IPS DF 6.9 (cell line): ENCODE measurements at regions not wholly inside any gene's neighbourhood (a gene's known extent, or its start where the extent isn't known, plus 50 kb on each side); places are given as distances from the start of the nearest gene placed in this dataset.
"Not testable (repeated sequence)": the region's sequence is repeated elsewhere in the genome, so short reads cannot be mapped to it uniquely, and the experiment has no call there.

Experiments
- DNase-seq: peaks from one replicate; pipeline ENCODE4 v3.0.0-alpha.2; 2013; ENCODE audit warnings: low read depth, low spot score
- H3K27ac ChIP-seq: one replicate; pipeline ENCODE4 v1.5.1; 2013; ENCODE audit warnings: low read length, control low read depth
- H3K27me3 ChIP-seq: 2 replicates; pipeline ENCODE4 v1.6.1; 2013; ENCODE audit warnings: mild to moderate bottlenecking, low read length; ENCODE audit not compliant: control insufficient read depth, insufficient read depth
- H3K36me3 ChIP-seq: 2 replicates; pipeline ENCODE4 v1.6.1; 2013; ENCODE audit warnings: low read length; ENCODE audit not compliant: control insufficient read depth, insufficient read depth
- H3K4me1 ChIP-seq: 2 replicates; pipeline ENCODE4 v1.6.1; 2013; ENCODE audit warnings: low read length; ENCODE audit not compliant: control insufficient read depth, insufficient read depth
- H3K4me3 ChIP-seq: 2 replicates; pipeline ENCODE4 v1.5.1; 2013; ENCODE audit warnings: mild to moderate bottlenecking, low read length
- H3K9me3 ChIP-seq: 2 replicates; pipeline ENCODE4 v1.6.1; 2013; ENCODE audit warnings: low read length, inconsistent platforms; ENCODE audit not compliant: control insufficient read depth, insufficient read depth
- WGBS: extraction: QIAGEN DNeasy Blood & Tissue Kit; methylation state at CpG from one replicate; pipeline ENCODE4 v1.1.7; 2013; ENCODE audit warnings: mixed read lengths, missing lambda C conversion rate; ENCODE audit not compliant: insufficient read length, insufficient coverage; 5-methylcytosine and 5-hydroxymethylcytosine counted together

- Histone ChIP-seq H3K36me3 (no peaks in the 10 kb centered on the region), H3K27ac (no peak overlapping the region), H3K27me3 (no peaks in the 10 kb centered on the region), H3K4me3 (no peak overlapping the region), H3K9me3 (no peaks in the 10 kb centered on the region; the same call in 1 of the 2 replicates), H3K4me1 (no peaks in the 10 kb centered on the region)
- DNase-seq, result no peak
- no CpG with 5 or more reads among the region's 1 CpG for WGBS
These were observed 537.8 kb upstream of the BRINP1 start for GRCh38 chr9:119907056-119907455.

- H3K4me3 ChIP-seq, result no peak overlapping the region
- no CpG with 5 or more reads among the region's 1 CpG for WGBS
- no peaks in the 10 kb centered on the region for H3K36me3 ChIP-seq
- no peak overlapping the region for H3K27ac ChIP-seq
- H3K9me3 ChIP-seq, result no peaks in the 10 kb centered on the region; the same call in 1 of the 2 replicates
- no peaks in the 10 kb centered on the region for H3K4me1 ChIP-seq
- no peak for DNase-seq
- H3K27me3 ChIP-seq, result no peaks in the 10 kb centered on the region
These were observed 536.5 kb upstream of the BRINP1 start for GRCh38 chr9:119905724-119906123.

GRCh38 chr9:119903851-119904250, 534.6 kb upstream of the BRINP1 start:
- no peaks in the 10 kb centered on the region for H3K4me1 ChIP-seq
- no peaks in the 10 kb centered on the region for H3K27me3 ChIP-seq
- WGBS, result no CpG with 5 or more reads among the region's 5 CpGs
- H3K4me3 ChIP-seq, result no peak overlapping the region
- no peak for DNase-seq
- no peaks in the 10 kb centered on the region for H3K36me3 ChIP-seq
- H3K27ac ChIP-seq, result no peak overlapping the region
- H3K9me3 ChIP-seq, result no peaks in the 10 kb centered on the region

DNA sequence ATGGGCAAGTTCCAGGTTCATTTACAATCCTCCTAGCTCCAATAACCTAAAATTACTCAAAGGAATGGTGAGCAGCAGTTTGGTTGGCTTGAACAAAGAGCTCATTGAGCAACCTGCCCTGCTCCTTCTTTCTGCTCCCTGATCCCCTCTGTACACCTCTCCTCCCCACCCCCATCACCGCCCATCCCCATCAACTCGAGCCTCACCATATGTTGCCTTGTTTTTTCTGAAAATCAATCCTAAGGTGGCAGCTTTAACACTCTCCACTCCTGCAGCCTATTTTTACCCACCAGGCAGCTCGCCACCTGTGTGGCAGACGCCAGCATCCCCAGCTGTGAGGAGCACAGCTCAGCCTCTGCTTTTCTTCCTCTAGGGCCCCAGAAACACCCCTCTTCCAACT, 533.4 kb upstream of the BRINP1 start:
- no CpG with 5 or more reads among the region's 4 CpGs for WGBS
- no peaks in the 10 kb centered on the region for H3K27me3 ChIP-seq
- H3K4me3 ChIP-seq, result no peak overlapping the region
- no peak for DNase-seq
- no peaks in the 10 kb centered on the region for H3K36me3 ChIP-seq
- H3K9me3 ChIP-seq, result no peaks in the 10 kb centered on the region
- H3K4me1 ChIP-seq, result no peaks in the 10 kb centered on the region
- no peak overlapping the region for H3K27ac ChIP-seq

DNA sequence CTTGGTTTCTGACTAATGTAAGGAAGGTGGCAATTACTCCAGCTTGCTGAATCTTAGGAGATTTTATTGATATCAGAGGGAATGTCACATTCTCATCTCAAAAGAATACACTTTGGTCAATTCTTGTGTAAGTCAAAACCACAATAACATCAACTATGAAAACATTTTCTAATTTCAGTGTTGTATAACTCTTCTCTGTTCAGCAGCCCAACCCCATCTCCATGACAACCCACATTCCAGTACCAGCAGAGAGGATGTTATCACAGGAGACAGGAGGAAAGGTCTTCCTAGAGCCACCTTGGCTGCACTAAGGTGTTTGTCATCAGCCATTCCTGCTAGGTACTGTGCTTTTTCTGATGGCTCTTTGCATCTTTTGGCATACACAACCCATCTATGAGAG, 529.1 kb upstream of the BRINP1 start:
- no peaks in the 10 kb centered on the region for H3K36me3 ChIP-seq
- H3K4me1 ChIP-seq, result no peaks in the 10 kb centered on the region
- DNase-seq, result no peak
- H3K9me3 ChIP-seq, result no peaks in the 10 kb centered on the region
- no peak overlapping the region for H3K4me3 ChIP-seq
- H3K27me3 ChIP-seq, result no peaks in the 10 kb centered on the region
- no peak overlapping the region for H3K27ac ChIP-seq

DNA sequence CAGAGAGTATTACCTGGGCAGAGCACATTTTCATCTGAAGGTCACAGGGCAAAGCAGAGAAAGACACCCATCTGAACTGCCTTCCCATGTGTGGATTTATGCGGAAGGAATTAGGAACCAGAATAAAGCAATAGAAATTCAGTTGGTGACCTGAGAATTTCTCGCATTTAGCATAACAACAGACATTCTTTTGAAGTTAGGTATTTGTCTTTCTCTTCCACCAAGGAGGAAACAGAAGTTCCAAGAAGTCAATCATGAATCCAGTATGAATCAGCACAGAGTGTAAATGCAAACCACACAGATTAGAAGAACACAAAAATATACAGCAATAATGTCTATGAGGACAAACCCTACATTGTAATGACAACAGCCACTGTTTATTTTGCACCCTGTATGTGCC, 515.2 kb upstream of the BRINP1 start:
- WGBS, result no CpG with 5 or more reads among the region's 2 CpGs
- no peaks in the 10 kb centered on the region for H3K36me3 ChIP-seq
- no peaks in the 10 kb centered on the region for H3K9me3 ChIP-seq
- H3K27me3 ChIP-seq, result no peaks in the 10 kb centered on the region
- DNase-seq, result peak; percentile 7
- H3K27ac ChIP-seq, result no peak overlapping the region
- H3K4me3 ChIP-seq, result no peak overlapping the region
- peaks cover 2% of the 10 kb centered on the region; the same call in 1 of the 2 replicates for H3K4me1 ChIP-seq

- no peak overlapping the region for H3K4me3 ChIP-seq
- no peak overlapping the region for H3K27ac ChIP-seq
- H3K4me1 ChIP-seq, result peaks cover 2% of the 10 kb centered on the region; the same call in 1 of the 2 replicates
- WGBS, result no CpG with 5 or more reads among the region's 6 CpGs
- no peaks in the 10 kb centered on the region for H3K36me3 ChIP-seq
- H3K27me3 ChIP-seq, result no peaks in the 10 kb centered on the region
- DNase-seq, result no peak
- no peaks in the 10 kb centered on the region for H3K9me3 ChIP-seq
These were observed 512.7 kb upstream of the BRINP1 start for GRCh38 chr9:119881898-119882297.

DNA sequence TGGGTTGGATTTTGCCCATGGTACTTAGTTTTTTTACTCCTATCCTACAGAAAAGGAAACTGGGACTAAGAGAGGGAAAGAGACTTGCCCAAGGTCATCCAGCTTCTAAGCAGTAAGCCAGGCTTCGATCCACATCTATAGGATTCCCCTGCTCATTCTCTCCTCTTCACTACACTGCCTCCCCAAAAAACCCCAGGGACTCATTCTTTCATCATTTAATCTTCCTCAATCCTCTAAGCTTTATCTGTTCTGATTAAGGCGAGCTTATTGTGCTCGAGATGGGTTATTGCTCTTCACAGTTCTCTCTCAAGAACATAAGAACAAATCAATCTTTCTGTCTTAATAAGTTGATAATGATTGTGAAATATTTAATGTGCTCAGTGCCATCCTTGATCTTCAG, 511.1 kb upstream of the BRINP1 start:
- Histone ChIP-seq H3K27me3 (no peaks in the 10 kb centered on the region), H3K27ac (no peak overlapping the region)
- no CpG with 5 or more reads among the region's 3 CpGs for WGBS

GRCh38 chr9:119877306-119877705, 508.1 kb upstream of the BRINP1 start:
- H3K27ac ChIP-seq, result no peak overlapping the region
- H3K27me3 ChIP-seq, result no peaks in the 10 kb centered on the region
- no CpG with 5 or more reads among the region's 6 CpGs for WGBS
- H3K9me3 ChIP-seq, result no peaks in the 10 kb centered on the region
- no peak overlapping the region for H3K4me3 ChIP-seq
- no peaks in the 10 kb centered on the region for H3K36me3 ChIP-seq
- DNase-seq, result no peak
- H3K4me1 ChIP-seq, result no peaks in the 10 kb centered on the region

More for the DNA sequence above, 511.1 kb upstream of the BRINP1 start:
- Histone ChIP-seq H3K4me3 (no peak overlapping the region), H3K36me3 (no peaks in the 10 kb centered on the region), H3K4me1 (peaks cover 2% of the 10 kb centered on the region; the same call in 1 of the 2 replicates), H3K9me3 (no peaks in the 10 kb centered on the region)
- DNase-seq, result no peak

DNA sequence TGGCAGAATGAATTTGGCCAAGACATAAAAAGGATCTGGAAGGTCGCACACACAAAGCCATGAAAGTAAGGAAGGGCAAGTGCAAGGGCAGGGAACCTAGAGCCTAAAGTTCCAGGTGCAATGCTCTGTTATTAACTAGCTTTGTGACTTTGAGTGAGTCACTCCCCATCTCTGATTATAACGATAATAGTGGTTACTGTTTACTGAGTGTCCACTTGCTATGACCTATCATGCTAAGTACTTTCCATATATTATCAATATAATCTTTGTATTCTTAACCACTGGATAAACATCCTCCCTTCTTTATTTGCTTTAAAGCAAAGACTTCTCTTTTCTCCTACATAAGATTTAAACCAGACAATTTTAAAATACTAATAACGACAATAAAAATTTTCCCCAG, 504.6 kb upstream of the BRINP1 start:
- no peaks in the 10 kb centered on the region for H3K36me3 ChIP-seq
- 100% methylated on average over 1 of the region's 3 CpGs for WGBS
- no peaks in the 10 kb centered on the region for H3K27me3 ChIP-seq
- H3K27ac ChIP-seq, result no peak overlapping the region
- no peak overlapping the region for H3K4me3 ChIP-seq
- H3K9me3 ChIP-seq, result no peaks in the 10 kb centered on the region
- H3K4me1 ChIP-seq, result no peaks in the 10 kb centered on the region
- DNase-seq, result no peak

- not testable (repeated sequence) for H3K27ac ChIP-seq, DNase-seq, H3K9me3 ChIP-seq, H3K4me3 ChIP-seq, H3K4me1 ChIP-seq, H3K27me3 ChIP-seq, H3K36me3 ChIP-seq
- no CpG with 5 or more reads among the region's 26 CpGs for WGBS
These were observed 501.0 kb upstream of the BRINP1 start for GRCh38 chr9:119870251-119870650.
